ENCODE measurements at regions not wholly inside any gene's neighbourhood (a gene's known extent, or its start where the extent isn't known, plus 50 kb on each side); places are given as distances from the start of the nearest gene placed in this dataset.

- CTCF ChIA-PET, result interaction anchor here (0.6 kb wide), 1 partner anchor 442 kb away, joined by 3 read pairs; no protein-coding TSS in a partner anchor
- POLR2A ChIA-PET, result no interaction called here
- Histone ChIP-seq H3K4me3 (ENCODE audit: low read depth, low read length) (no peak overlapping the region), H3K9me3 (ENCODE audit: control insufficient read depth, insufficient read depth, low read depth, low read length) (no peaks in the 10 kb centered on the region), H3K4me1 (ENCODE audit: control insufficient read depth, insufficient read depth, low read length) (no peaks in the 10 kb centered on the region), H3K27ac (ENCODE audit: extremely low read depth, low read depth, low read length) (no peak overlapping the region), H3K36me3 (ENCODE audit: control insufficient read depth in 2 of 2, insufficient read depth in 1 of 2, low read length in 2 of 2) (no peaks in the 10 kb centered on the region)
- no peak for TF ChIP-seq ZNF48 (tag by site-specific recombination; IDR thresholded peaks at IDR 0.05)
- TF ChIP-seq ZNF521 (tag by site-specific recombination; IDR thresholded peaks at IDR 0.05), result no peak
- TF ChIP-seq ZNF510 (tag by site-specific recombination; IDR thresholded peaks at IDR 0.05; ENCODE audit: insufficient replicate concordance), result no peak
- no peak for TF ChIP-seq ZNF114 (tag by site-specific recombination; IDR thresholded peaks at IDR 0.05)
- TF ChIP-seq ZNF529 (tag by site-specific recombination; IDR thresholded peaks at IDR 0.05; ENCODE audit: insufficient replicate concordance), result no peak
- no peak for TF ChIP-seq GLI2 (tag by site-specific recombination; IDR thresholded peaks at IDR 0.05; ENCODE audit: borderline replicate concordance, low read depth)
- no peak for TF ChIP-seq ZBTB6 (tag by site-specific recombination; IDR thresholded peaks at IDR 0.05)
- no peak for TF ChIP-seq ZNF837 (tag by site-specific recombination; IDR thresholded peaks at IDR 0.05)
- TF ChIP-seq BCL11B (tag by site-specific recombination; IDR thresholded peaks at IDR 0.05; ENCODE audit: low read depth), result no peak
- no peak for TF ChIP-seq ZNF514 (tag by site-specific recombination; IDR thresholded peaks at IDR 0.05)
- TF ChIP-seq ZNF423 (tag by site-specific recombination; IDR thresholded peaks at IDR 0.05), result no peak
- TF ChIP-seq YY2 (tag by site-specific recombination; IDR thresholded peaks at IDR 0.05), result no peak
- no peak for TF ChIP-seq ZNF211 (tag by site-specific recombination; IDR thresholded peaks at IDR 0.05; ENCODE audit: low read depth)
- no peak for TF ChIP-seq ZNF555 (tag by site-specific recombination; conservative IDR thresholded peaks at IDR 0.05)
- TF ChIP-seq ZNF266 (tag by site-specific recombination; IDR thresholded peaks at IDR 0.05; ENCODE audit: low read depth), result no peak
- TF ChIP-seq, protein P1, sequence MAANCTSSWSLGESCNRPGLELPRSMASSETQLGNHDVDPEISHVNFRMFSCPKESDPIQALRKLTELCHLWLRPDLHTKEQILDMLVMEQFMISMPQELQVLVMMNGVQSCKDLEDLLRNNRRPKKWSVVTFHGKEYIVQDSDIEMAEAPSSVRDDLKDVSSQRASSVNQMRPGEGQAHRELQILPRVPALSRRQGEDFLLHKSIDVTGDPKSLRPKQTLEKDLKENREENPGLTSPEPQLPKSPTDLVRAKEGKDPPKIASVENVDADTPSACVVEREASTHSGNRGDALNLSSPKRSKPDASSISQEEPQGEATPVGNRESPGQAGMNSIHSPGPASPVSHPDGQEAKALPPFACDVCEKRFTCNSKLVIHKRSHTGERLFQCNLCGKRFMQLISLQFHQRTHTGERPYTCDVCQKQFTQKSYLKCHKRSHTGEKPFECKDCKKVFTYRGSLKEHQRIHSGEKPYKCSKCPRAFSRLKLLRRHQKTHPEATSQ (tag by site-specific recombination; IDR thresholded peaks at IDR 0.05), result no peak
- no peak for TF ChIP-seq ZNF18 (tag by site-specific recombination; IDR thresholded peaks at IDR 0.05)
- no peak for TF ChIP-seq ZNF624 (tag by site-specific recombination; IDR thresholded peaks at IDR 0.05)
- no peak for TF ChIP-seq ZSCAN23 (tag by site-specific recombination; IDR thresholded peaks at IDR 0.05)
- TF ChIP-seq PRDM1 (tag by site-specific recombination; IDR thresholded peaks at IDR 0.05), result no peak
Observed at GRCh38 chr6:6796818-6797217, 208.3 kb downstream of the LY86 start.

- ChIA-PET POLR2A (no interaction called here), CTCF (interaction anchor here (0.5 kb wide), 1 partner anchor 19 kb away, joined by 5 read pairs; no protein-coding TSS in a partner anchor)
- H3K36me3 ChIP-seq (ENCODE audit: control insufficient read depth in 2 of 2, insufficient read depth in 1 of 2, low read length in 2 of 2), result no peaks in the 10 kb centered on the region
- H3K4me1 ChIP-seq (ENCODE audit: control insufficient read depth, insufficient read depth, low read length), result no peaks in the 10 kb centered on the region
- TF ChIP-seq IKZF3 (tag by site-specific recombination; IDR thresholded peaks at IDR 0.05), result no peak
- no peak for TF ChIP-seq ZNF423 (tag by site-specific recombination; IDR thresholded peaks at IDR 0.05)
- no peak for TF ChIP-seq ATF2 (tag by site-specific recombination; IDR thresholded peaks at IDR 0.05; ENCODE audit: low read depth)
- no peak overlapping the region for H3K4me3 ChIP-seq (ENCODE audit: low read depth, low read length)
- no peak overlapping the region for H3K27ac ChIP-seq (ENCODE audit: extremely low read depth, low read depth, low read length)
- no peaks in the 10 kb centered on the region for H3K9me3 ChIP-seq (ENCODE audit: control insufficient read depth, insufficient read depth, low read depth, low read length)
Observed at GRCh38 chr6:6798448-6798860, 209.9 kb downstream of the LY86 start.

All from HEK293 (cell line).